CD4-positive, alpha-beta T cell treated with Interleukin-6 for 4 hours (primary cell): ENCODE measurements at regions not wholly inside any gene's neighbourhood (a gene's known extent, or its start where the extent isn't known, plus 50 kb on each side); places are given as distances from the start of the nearest gene placed in this dataset.

ENCODE experiments used
- DNase-seq: peaks from one replicate; pipeline ENCODE4 v3.0.0-alpha.2; 2020; ENCODE audit warnings: mixed read lengths

DNA sequence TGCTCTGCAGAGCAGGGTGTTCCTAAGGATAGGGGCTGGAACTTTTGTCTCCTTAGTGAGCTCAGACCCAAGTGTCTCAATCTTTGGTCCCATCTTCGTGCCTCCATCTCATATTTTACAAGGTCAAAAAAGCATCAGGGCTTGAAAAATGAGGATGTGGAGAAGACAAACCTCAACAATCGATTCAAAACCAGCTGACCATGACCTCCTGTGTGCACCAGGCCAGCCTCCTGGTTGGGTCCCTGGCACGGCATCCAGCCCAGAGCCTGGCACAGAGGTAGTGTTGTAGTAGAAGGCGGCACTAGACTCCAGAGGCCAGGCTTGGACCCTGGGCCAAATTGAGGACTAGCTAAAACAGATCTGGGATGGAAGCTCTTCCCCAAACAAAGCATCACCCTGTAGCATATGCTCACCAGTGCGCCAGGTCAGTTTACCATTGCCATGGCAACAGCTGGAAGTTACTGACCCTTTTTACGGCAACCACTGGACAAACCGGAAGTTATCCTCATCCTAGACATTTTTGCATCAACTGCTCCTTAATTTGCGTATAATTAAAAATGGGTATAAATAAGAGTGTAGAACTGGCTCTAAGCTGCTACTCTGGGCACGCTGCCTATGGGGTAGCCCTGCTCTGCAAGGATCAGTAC lies 69.3 kb upstream of the BLCAP start:
- no peak for DNase-seq

GRCh38 chr20:37596168-37596567 lies 68.5 kb upstream of the BLCAP start:
- DNase-seq, result no peak

GRCh38 chr20:37593710-37594109 lies 66.0 kb upstream of the BLCAP start:
- no peak for DNase-seq

GRCh38 chr20:37590938-37591490 lies 63.3 kb upstream of the BLCAP start:
- DNase-seq, result no peak

DNA sequence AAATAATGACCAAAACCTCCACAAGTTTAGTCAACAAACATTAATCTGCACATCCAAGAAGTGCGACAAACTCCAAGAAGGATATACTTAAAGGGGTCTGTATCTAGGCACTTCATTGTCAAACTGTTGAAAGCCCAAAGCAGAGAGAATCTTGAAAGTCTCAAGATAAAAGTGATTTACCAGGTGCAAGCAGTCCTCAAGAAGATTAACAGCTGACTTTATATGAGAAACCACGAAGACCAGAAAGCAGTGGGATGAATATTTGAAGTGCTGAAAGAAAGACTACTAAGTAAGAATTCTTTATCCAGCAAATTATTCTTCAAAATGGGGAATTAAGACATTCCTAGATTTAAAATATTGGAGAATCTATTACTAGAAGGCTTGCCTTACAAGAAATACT lies 58.4 kb upstream of the BLCAP start:
- no peak for DNase-seq

GRCh38 chr20:37584238-37584807 lies 56.6 kb upstream of the BLCAP start:
- no peak for DNase-seq

- no peak for DNase-seq
These were observed 53.6 kb upstream of the BLCAP start for GRCh38 chr20:37581246-37581645.

- no peak for DNase-seq
These were observed 52.4 kb upstream of the BLCAP start for GRCh38 chr20:37580069-37580468.

GRCh38 chr20:37579106-37579505 lies 51.4 kb upstream of the BLCAP start:
- no peak for DNase-seq

DNA sequence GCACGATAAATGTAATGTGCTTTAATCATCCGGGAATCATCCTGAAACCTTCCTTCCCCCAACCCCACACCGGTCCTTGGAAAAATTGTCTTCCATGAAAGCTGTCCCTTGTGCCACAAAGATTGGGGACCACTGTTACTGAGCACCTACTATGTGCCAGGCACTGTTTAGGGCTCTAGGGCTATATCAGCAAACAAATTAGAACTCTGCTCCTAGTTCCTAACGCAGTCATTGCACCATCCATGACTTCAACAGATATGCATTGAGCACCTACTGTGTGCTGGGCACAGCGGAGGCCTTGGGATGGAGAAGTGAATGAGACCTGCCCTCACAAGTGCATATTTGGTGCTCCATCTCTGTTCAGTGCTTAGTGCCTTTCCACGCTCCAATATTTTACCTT lies 50.3 kb upstream of the BLCAP start:
- DNase-seq, result no peak
